H1 (cell line): ENCODE measurements at regions not wholly inside any gene's neighbourhood (a gene's known extent, or its start where the extent isn't known, plus 50 kb on each side); places are given as distances from the start of the nearest gene placed in this dataset.

Experiments used
- CTCF ChIA-PET: fragments of 300-600 bp; sonication (Branson Sonifier 250); formaldehyde crosslinking; loops from one replicate; lab custom pipeline; 2021; ENCODE audit not compliant: partially characterized antibody; lab: Charles Lee
- POLR2A ChIA-PET: fragments of 300-600 bp; sonication (Branson Sonifier 250); formaldehyde crosslinking; loops from one replicate; lab custom pipeline; 2021; ENCODE audit warnings: inconsistent platforms; ENCODE audit not compliant: partially characterized antibody; lab: Charles Lee
- DNase-seq, 2 experiments: peaks; one replicate each; pipeline versions ENCODE4 v3.0.0 to v3.0.0-alpha.2; 2010 to 2022; ENCODE audit warnings: low spot score in 2 of 2, low read depth in 1 of 2, mixed read lengths in 1 of 2
- FAIRE-seq: peaks from 2 replicates; lab custom pipeline; 2011; peaks lifted over from hg19 to GRCh38; lab: Jason Lieb, UNC
- H2AFZ ChIP-seq: 2 replicates; pipeline ENCODE4 v1.8.1; 2012; ENCODE audit warnings: low read length, inconsistent platforms
- H2AK5ac ChIP-seq: 2 replicates; pipeline ENCODE4 v1.6.1; 2013; ENCODE audit warnings: low read depth, low read length
- H2BK120ac ChIP-seq: replicated peaks from 2 replicates; pipeline ENCODE3; 2013; ENCODE audit warnings: low read depth, low read length, inconsistent platforms
- H2BK12ac ChIP-seq: 2 replicates; pipeline ENCODE4 v1.6.1; 2013; ENCODE audit warnings: low read depth, low read length
- H2BK15ac ChIP-seq: 2 replicates; pipeline ENCODE4 v1.6.1; 2013; ENCODE audit warnings: low read length
- H2BK20ac ChIP-seq: 2 replicates; pipeline ENCODE4 v1.6.1; 2013; ENCODE audit warnings: low read length
- H2BK5ac ChIP-seq: 2 replicates; pipeline ENCODE4 v1.6.1; 2013; ENCODE audit warnings: low read depth, low read length
- H3K14ac ChIP-seq: 2 replicates; pipeline ENCODE4 v1.6.1; 2013; ENCODE audit warnings: inconsistent platforms; ENCODE audit not compliant: insufficient read length
- H3K18ac ChIP-seq: 2 replicates; pipeline ENCODE4 v1.6.1; 2013; ENCODE audit warnings: low read length; ENCODE audit errors: extremely low read depth
- H3K23ac ChIP-seq: 2 replicates; pipeline ENCODE4 v1.6.1; 2013; ENCODE audit warnings: inconsistent platforms; ENCODE audit not compliant: insufficient read length
- H3K23me2 ChIP-seq: 2 replicates; pipeline ENCODE4 v1.6.1; 2013; ENCODE audit warnings: low read depth, low read length
- H3K27ac ChIP-seq: 2 replicates; pipeline ENCODE4 v1.6.1; 2011; ENCODE audit warnings: low read depth, low read length, inconsistent platforms
- H3K27me3 ChIP-seq, 4 experiments: replicated peaks in 1 of 4; 1 replicate in 1 of 4; 2 replicates in 3 of 4; pipeline versions ENCODE4 v1.6.1 to v1.8.1; 2011 to 2013; ENCODE audit warnings: low read length in 3 of 4, mild to moderate bottlenecking in 3 of 4, inconsistent platforms in 2 of 4, mixed read lengths in 2 of 4, moderate library complexity in 1 of 4; ENCODE audit not compliant: control insufficient read depth in 3 of 4, insufficient read depth in 3 of 4; ENCODE audit errors: extremely low read depth in 1 of 4
- H3K36me3 ChIP-seq, 4 experiments: 2 replicates each; pipeline versions ENCODE4 v1.6.1 to v1.8.1; 2011 to 2013; ENCODE audit warnings: mild to moderate bottlenecking in 4 of 4, low read length in 3 of 4, moderate library complexity in 2 of 4, control low read depth in 1 of 4, inconsistent platforms in 1 of 4; ENCODE audit not compliant: insufficient read depth in 4 of 4, control insufficient read depth in 2 of 4
- H3K4ac ChIP-seq: replicated peaks from 2 replicates; pipeline ENCODE3; 2013; ENCODE audit warnings: low read length, low read depth, mixed read lengths, inconsistent platforms; ENCODE audit not compliant: insufficient read length
- H3K4me1 ChIP-seq, 4 experiments: replicated peaks in 1 of 4; 1 replicate in 1 of 4; 2 replicates in 3 of 4; pipeline versions ENCODE4 v1.6.1 to v1.8.1; 2011 to 2013; ENCODE audit warnings: low read length in 3 of 4, inconsistent platforms in 2 of 4, mixed read lengths in 1 of 4; ENCODE audit not compliant: insufficient read depth in 4 of 4, control insufficient read depth in 3 of 4
- H3K4me2 ChIP-seq, 2 experiments: 2 replicates each; pipeline versions ENCODE4 v1.6.1 to v1.8.1; 2011 to 2013; ENCODE audit warnings: low read depth in 2 of 2, low read length in 2 of 2, control low read depth in 1 of 2, inconsistent platforms in 1 of 2, mild to moderate bottlenecking in 1 of 2; ENCODE audit not compliant: insufficient read depth in 1 of 2
- H3K4me3 ChIP-seq, 4 experiments: fragments of 200-600, 300-600 bp in 1 of 4; sonication (generic), shearing (Covaris generic), sonication (Bioruptor Twin) in 1 of 4; 2 replicates each; pipeline versions ENCODE4 v1.5.1 to v1.8.1; 2011 to 2016; ENCODE audit warnings: low read length in 4 of 4, low read depth in 3 of 4, control low read depth in 2 of 4, inconsistent platforms in 2 of 4, mild to moderate bottlenecking in 2 of 4, mixed read lengths in 1 of 4, moderate library complexity in 1 of 4; ENCODE audit not compliant: insufficient read depth in 2 of 4; ENCODE audit errors: extremely low read depth in 1 of 4
- H3K56ac ChIP-seq: replicated peaks from 2 replicates; pipeline ENCODE3; 2013; ENCODE audit warnings: low read depth, mild to moderate bottlenecking, mixed read lengths, low read length, inconsistent platforms; ENCODE audit not compliant: insufficient read length
- H3K79me1 ChIP-seq: 2 replicates; pipeline ENCODE4 v1.6.1; 2013; ENCODE audit warnings: low read depth, low read length, control low read depth
- H3K79me2 ChIP-seq, 2 experiments: 2 replicates each; pipeline versions ENCODE4 v1.6.1 to v1.8.1; 2012 to 2013; ENCODE audit warnings: low read length in 2 of 2, mild to moderate bottlenecking in 2 of 2, inconsistent platforms in 1 of 2; ENCODE audit not compliant: insufficient read depth in 2 of 2, control insufficient read depth in 1 of 2
- H3K9ac ChIP-seq, 4 experiments: replicated peaks in 1 of 4; 1 replicate in 1 of 4; 2 replicates in 3 of 4; pipeline versions ENCODE4 v1.6.1 to v1.8.1; 2011 to 2013; ENCODE audit warnings: low read depth in 3 of 4, low read length in 3 of 4, control low read depth in 2 of 4, mild to moderate bottlenecking in 2 of 4, moderate library complexity in 2 of 4, inconsistent platforms in 1 of 4; ENCODE audit errors: extremely low read depth in 1 of 4
- H3K9me3 ChIP-seq, 2 experiments: 2 replicates each; pipeline versions ENCODE4 v1.6.1 to v1.8.1; 2012 to 2013; ENCODE audit warnings: mild to moderate bottlenecking in 2 of 2, moderate library complexity in 2 of 2, control low read depth in 1 of 2, inconsistent platforms in 1 of 2, low read depth in 1 of 2, low read length in 1 of 2, mixed read lengths in 1 of 2; ENCODE audit not compliant: insufficient read depth in 2 of 2
- H4K20me1 ChIP-seq, 2 experiments: replicated peaks in 1 of 2; 2 replicates each; pipeline versions ENCODE3 to v1.8.1; 2011 to 2013; ENCODE audit warnings: inconsistent platforms in 2 of 2, low read length in 2 of 2, mild to moderate bottlenecking in 1 of 2; ENCODE audit not compliant: insufficient read depth in 2 of 2, control insufficient read depth in 1 of 2
- H4K5ac ChIP-seq: 2 replicates; pipeline ENCODE4 v1.6.1; 2013; ENCODE audit warnings: low read length, low read depth, mixed read lengths, inconsistent platforms; ENCODE audit not compliant: insufficient read length
- H4K8ac ChIP-seq: 2 replicates; pipeline ENCODE4 v1.8.0; 2013; ENCODE audit warnings: mild to moderate bottlenecking, moderate library complexity, low read length, inconsistent platforms; ENCODE audit not compliant: insufficient read depth; ENCODE audit errors: extremely low read depth
- H4K91ac ChIP-seq: replicated peaks from 2 replicates; pipeline ENCODE3; 2013; ENCODE audit warnings: low read length, mixed read lengths, inconsistent platforms; ENCODE audit not compliant: insufficient read length
- KDM5A ChIP-seq: fragments of 200-600 bp; IDR thresholded peaks from 2 replicates; pipeline ENCODE4 v1.7.1; 2012; ENCODE audit warnings: mild to moderate bottlenecking, low read length, inconsistent platforms, mixed read lengths
- SP4 ChIP-seq: IDR thresholded peaks from 2 replicates; pipeline ENCODE4 v1.6.1; 2012; ENCODE audit warnings: low read length, inconsistent platforms
- TBP ChIP-seq: IDR thresholded peaks from 2 replicates; pipeline ENCODE4 v1.6.1; 2011; ENCODE audit warnings: low read depth, low read length, improper control_type of control experiment
- WGBS, 2 experiments: shearing (Covaris generic) in 1 of 2; methylation state at CpG; one replicate each; pipeline versions ENCODE4 v1.1.6 to v1.1.7; 2013 to 2015; ENCODE audit warnings: low lambda C conversion rate in 2 of 2, mixed read lengths in 2 of 2, inconsistent platforms in 1 of 2, low coverage in 1 of 2, missing lambda C conversion rate in 1 of 2; ENCODE audit not compliant: insufficient replicate concordance in 2 of 2, insufficient coverage in 1 of 2, insufficient read length in 1 of 2; ENCODE audit errors: extremely low coverage in 1 of 2, missing lambda C conversion rate in 1 of 2; 5-methylcytosine and 5-hydroxymethylcytosine counted together
- TF ChIP-seq, protein P1 (sequence below): IDR thresholded peaks from 2 replicates; pipeline ENCODE4 v1.6.1; 2012; ENCODE audit warnings: inconsistent platforms

DNA sequence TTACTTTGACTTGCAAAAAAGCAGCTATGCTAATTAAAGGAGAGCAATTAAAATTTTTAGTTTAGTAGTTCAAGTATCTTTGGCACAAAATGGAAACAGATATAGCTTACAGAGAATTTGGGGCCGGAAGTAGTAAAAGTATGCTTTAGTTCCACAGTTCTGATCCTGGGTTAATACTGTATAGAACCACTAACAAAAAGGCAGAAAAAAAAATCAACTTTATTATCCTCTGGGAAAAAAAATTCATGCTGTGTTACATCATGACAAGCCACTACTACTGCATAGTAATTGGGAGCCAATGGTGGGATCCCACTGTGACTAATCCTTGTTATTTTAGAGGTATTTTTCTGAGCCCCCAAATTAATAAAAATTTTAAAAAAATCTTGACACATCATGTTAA lies 246.8 kb upstream of the PRDM9 start:
- WGBS, 2 experiments, result 100% methylated on average over 1 of the region's 1 CpG; no CpG with 5 or more reads in 1 of the 2 experiments
- Histone ChIP-seq H2AK5ac (no peak overlapping the region), H3K14ac (no peak overlapping the region), H3K27me3 (no peaks in the 10 kb centered on the region), H2BK5ac (no peak overlapping the region), H3K4ac (no peak overlapping the region), H4K20me1 (no peaks in the 10 kb centered on the region), H3K79me2 (no peaks in the 10 kb centered on the region), H3K56ac (no peak overlapping the region), H3K18ac (no peak overlapping the region), H3K4me3 (no peak overlapping the region), H3K4me1 (no peaks in the 10 kb centered on the region), H4K8ac (no peak overlapping the region), H2BK15ac (no peak overlapping the region), H4K5ac (no peak overlapping the region), H3K4me2 (no peak overlapping the region), H3K27ac (no peak overlapping the region), H3K36me3 (no peaks in the 10 kb centered on the region), H2BK12ac (no peak overlapping the region), H4K91ac (no peak overlapping the region), H3K9me3 (no peaks in the 10 kb centered on the region), H2BK120ac (no peak overlapping the region), H2AFZ (no peak overlapping the region), H3K9ac (no peak overlapping the region), H3K23ac (no peak overlapping the region), H3K23me2 (no peaks in the 10 kb centered on the region), H2BK20ac (no peak overlapping the region), H3K79me1 (no peaks in the 10 kb centered on the region)
- ChIA-PET CTCF (no interaction called here), POLR2A (no interaction called here)
- no peak for FAIRE-seq
- no peak for DNase-seq
- TF ChIP-seq TBP (no peak), KDM5A (no peak), SP4 (no peak)
- TF ChIP-seq, protein P1, sequence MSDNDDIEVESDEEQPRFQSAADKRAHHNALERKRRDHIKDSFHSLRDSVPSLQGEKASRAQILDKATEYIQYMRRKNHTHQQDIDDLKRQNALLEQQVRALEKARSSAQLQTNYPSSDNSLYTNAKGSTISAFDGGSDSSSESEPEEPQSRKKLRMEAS, result no peak
